ENCODE measurements at regions not wholly inside any gene's neighbourhood (a gene's known extent, or its start where the extent isn't known, plus 50 kb on each side); places are given as distances from the start of the nearest gene placed in this dataset.

DNA sequence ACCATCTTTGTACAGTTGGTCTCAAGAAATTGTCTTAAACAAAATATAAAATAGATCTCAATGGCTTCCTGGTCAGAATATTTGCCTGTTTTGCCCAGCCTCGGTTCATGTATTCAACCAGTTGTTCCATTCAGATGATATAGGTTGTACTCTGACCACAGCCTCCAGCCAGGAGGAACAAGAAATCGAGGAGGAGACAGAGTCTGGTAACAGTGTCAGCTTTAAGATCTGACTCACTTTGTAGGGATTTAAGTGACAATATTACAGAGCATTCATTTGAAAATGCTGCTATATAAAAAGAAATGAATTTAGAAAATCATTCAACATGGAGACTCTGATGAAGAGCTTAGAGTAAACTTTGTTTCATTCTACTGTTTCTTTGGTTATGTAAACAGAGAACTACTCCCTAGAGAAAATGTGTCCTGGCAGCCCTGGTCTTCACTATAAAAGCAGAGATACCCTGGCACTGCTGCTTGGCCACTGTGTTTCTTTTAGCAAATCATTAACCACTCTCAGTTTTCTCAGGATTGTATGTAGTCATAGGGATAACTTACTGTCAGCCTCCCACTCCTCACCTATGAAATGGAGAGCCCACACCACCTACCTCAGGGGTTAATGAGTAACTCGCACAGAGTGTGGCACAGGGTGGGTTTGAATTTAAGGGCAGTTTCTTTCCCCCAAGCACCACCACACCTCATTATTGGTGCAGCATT is 53.5 kb downstream of the PAGE2 start:
- TF ChIP-seq, protein P1, sequence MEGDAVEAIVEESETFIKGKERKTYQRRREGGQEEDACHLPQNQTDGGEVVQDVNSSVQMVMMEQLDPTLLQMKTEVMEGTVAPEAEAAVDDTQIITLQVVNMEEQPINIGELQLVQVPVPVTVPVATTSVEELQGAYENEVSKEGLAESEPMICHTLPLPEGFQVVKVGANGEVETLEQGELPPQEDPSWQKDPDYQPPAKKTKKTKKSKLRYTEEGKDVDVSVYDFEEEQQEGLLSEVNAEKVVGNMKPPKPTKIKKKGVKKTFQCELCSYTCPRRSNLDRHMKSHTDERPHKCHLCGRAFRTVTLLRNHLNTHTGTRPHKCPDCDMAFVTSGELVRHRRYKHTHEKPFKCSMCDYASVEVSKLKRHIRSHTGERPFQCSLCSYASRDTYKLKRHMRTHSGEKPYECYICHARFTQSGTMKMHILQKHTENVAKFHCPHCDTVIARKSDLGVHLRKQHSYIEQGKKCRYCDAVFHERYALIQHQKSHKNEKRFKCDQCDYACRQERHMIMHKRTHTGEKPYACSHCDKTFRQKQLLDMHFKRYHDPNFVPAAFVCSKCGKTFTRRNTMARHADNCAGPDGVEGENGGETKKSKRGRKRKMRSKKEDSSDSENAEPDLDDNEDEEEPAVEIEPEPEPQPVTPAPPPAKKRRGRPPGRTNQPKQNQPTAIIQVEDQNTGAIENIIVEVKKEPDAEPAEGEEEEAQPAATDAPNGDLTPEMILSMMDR (IDR thresholded peaks at IDR 0.05; ENCODE audit: insufficient read depth, low read depth, low read length, missing control alignments), result no peak
- no peak for DNase-seq (ENCODE audit: low read depth)
- H3K4me3 ChIP-seq (ENCODE audit: low read depth, low read length), result no peak overlapping the region

DNA sequence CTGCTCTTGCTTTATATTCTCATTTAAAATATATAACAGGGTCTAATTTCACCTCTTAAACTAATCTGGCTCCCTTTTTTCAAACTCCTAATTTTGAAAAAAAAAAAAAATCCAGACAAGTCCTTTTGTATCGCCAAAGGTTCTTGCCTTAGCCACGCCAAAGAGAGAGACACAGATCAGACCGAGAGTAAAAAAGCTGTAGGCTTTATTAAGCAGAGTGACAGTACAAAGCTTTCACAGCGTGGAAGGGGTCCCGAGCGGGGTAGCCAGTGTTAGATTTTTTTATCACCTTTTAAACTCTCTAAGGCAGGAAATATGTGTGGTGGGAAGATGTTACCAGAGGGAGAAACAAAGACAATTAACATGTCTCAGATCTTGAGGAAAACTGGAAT is 54.1 kb downstream of the PAGE2 start:
- no peak overlapping the region for H3K4me3 ChIP-seq (ENCODE audit: low read depth, low read length)
- TF ChIP-seq, protein P1 (IDR thresholded peaks at IDR 0.05; ENCODE audit: insufficient read depth, low read depth, low read length, missing control alignments), result no peak
- no peak for DNase-seq (ENCODE audit: low read depth)

DNA sequence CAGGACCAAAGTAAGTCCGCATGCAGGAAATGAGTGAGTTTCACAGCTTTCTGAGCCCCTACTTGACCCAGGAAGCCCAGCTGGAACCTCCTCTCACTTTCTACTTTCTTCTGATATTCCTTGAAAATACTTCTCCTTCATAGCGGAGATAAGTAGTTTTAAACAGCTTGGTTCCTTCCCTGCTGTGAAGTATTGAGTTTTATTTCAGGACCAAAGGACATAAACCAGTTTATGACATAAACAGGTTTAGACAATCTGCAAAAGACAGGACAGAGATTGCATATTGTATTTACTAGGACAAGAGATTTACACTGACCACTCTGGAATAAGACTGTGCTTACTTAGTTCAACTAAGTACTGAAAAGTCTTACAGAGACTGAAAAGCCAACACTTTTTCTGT is 54.8 kb downstream of the PAGE2 start:
- H3K4me3 ChIP-seq (ENCODE audit: low read depth, low read length), result no peak overlapping the region
- DNase-seq (ENCODE audit: low read depth), result no peak
- TF ChIP-seq, protein P1 (IDR thresholded peaks at IDR 0.05; ENCODE audit: insufficient read depth, low read depth, low read length, missing control alignments), result no peak

DNA sequence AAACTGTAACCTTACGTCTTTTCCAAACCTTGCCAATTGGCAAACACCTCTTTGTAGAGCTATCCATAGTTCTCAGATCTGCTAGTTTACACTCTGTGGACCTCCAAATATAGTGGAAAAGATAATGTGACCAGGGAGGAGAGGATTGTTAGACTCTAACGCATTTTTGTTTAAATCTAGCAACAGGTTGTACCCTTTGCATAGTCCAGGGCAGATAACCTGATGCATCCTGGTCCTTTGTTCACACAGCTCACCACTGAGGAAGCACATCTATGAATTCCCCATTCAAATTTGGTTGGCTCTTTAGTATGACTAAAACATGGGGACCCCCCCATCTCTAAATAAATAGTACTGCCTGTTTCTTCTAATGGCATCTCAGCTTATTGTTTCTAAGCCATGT is 55.9 kb downstream of the PAGE2 start:
- H3K4me3 ChIP-seq (ENCODE audit: low read depth, low read length), result no peak overlapping the region
- no peak for DNase-seq (ENCODE audit: low read depth)
- TF ChIP-seq, protein P1 (IDR thresholded peaks at IDR 0.05; ENCODE audit: insufficient read depth, low read depth, low read length, missing control alignments), result no peak

DNA sequence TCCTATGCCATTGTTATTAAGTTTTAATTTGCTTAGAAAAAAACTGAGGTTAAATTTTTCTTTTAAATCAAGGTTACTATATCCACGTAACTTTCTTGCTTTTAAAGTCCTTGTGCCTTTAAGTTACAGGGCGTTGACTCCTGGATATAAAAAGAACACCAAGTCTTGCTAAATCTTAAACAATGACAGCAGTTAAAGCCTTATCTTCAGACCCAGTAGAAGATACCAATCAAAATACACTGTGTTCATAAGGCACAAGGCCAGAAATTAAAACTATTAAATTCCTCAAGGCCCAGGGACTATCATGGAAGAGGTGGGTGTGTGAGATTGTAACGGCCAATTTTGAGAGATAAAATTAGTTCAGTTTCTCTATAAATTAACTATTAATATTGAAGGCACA is 60.4 kb downstream of the PAGE2 start:
- TF ChIP-seq, protein P1 (IDR thresholded peaks at IDR 0.05; ENCODE audit: insufficient read depth, low read depth, low read length, missing control alignments), result no peak
- no peak for DNase-seq (ENCODE audit: low read depth)
- no peak overlapping the region for H3K4me3 ChIP-seq (ENCODE audit: low read depth, low read length)

DNA sequence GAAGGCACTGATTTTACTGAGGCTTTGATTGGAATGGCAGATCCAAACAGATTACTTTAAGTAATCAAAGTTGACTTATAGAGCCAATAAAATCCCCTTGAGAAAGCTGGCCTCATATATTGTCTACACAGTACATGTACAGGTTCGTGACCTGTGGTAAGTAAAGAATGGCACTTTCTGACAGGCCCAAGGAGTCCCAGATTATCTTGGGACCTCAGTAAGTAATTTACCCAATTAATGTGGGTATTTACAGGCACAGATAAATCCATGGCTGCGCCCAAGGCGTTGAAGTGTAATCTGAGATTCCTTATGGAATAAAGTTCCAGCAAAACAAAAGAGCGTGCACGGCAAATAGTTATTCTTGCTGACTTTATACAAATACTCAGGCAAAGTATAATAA is 62.4 kb downstream of the PAGE2 start:
- H3K4me3 ChIP-seq (ENCODE audit: low read depth, low read length), result no peak overlapping the region
- DNase-seq (ENCODE audit: low read depth), result no peak
- TF ChIP-seq, protein P1 (IDR thresholded peaks at IDR 0.05; ENCODE audit: insufficient read depth, low read depth, low read length, missing control alignments), result no peak

DNA sequence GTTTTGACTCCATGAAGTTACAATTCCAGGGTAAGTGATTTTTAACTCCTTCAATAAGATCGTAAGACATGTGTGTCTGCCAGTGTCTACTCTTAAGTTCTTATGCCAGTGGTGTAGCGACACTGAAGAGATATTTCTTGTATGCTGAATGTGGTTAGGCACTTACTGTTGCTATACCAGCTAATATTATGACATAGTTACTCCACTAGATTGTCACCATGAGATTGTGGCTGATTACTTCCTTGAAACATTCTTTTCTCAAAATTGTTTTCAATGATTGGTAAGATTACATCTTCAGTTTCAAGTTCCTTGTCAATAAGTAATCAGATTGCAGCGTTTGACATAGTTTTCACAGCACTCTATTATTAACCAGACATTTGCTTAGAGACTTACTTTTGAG is 60.6 kb upstream of the PAGE5 start:
- TF ChIP-seq, protein P1 (IDR thresholded peaks at IDR 0.05; ENCODE audit: insufficient read depth, low read depth, low read length, missing control alignments), result no peak
- no peak for DNase-seq (ENCODE audit: low read depth)
- H3K4me3 ChIP-seq (ENCODE audit: low read depth, low read length), result no peak overlapping the region

All from GM12865 (cell line).